NCI-H2081 (cell line): ENCODE measurements at regions not wholly inside any gene's neighbourhood (a gene's known extent, or its start where the extent isn't known, plus 50 kb on each side); places are given as distances from the start of the nearest gene placed in this dataset.
"Not testable (repeated sequence)": the region's sequence is repeated elsewhere in the genome, so short reads cannot be mapped to it uniquely, and the experiment has no call there.

Experiments
- DNase-seq, 2 experiments: peaks; one replicate each; lab custom pipeline; 2025; lab: John Stamatoyannopoulos, UW

DNA sequence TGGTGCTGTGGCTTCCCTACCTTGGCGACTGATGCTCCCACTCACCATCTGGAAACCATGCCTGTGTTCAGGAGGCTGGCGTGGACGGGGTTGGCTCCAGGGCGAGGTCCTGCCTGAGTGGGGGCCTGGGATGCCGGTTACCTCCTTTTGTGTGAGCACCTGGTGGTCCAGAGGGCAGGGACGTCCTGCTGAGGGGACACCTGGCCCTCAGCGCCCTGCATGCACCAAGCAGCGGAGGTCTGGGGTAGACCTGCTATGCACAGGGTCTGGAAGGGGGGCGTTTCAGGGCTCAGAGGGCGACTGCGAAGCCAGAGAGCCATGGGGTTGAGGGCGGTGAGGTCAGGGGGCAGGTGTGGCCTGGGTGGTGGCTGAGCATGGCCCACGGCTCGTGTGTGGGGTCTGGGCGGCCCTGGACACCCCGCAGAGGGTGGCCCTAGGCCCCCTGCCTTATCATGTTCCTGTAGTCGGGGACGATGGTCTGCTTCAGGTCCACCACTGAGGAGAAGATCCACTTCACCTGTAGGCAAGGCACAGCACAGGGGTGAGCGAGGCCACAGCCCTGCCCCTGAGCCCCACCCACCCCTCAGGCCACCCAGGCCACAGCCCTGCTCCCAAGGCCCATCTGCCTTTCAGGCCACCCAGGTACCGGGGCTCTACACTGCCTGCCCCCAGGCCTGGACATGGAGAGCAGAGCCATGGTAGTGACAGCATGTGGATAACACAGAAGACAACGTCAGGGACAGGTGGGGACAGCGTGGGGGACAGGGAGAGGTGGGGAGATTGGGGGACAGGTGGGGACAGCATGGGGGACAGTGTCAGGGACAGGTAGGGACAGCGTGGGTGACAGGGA, 95.3 kb downstream of the TMEM121 start:
- DNase-seq, result not testable (repeated sequence)

DNA sequence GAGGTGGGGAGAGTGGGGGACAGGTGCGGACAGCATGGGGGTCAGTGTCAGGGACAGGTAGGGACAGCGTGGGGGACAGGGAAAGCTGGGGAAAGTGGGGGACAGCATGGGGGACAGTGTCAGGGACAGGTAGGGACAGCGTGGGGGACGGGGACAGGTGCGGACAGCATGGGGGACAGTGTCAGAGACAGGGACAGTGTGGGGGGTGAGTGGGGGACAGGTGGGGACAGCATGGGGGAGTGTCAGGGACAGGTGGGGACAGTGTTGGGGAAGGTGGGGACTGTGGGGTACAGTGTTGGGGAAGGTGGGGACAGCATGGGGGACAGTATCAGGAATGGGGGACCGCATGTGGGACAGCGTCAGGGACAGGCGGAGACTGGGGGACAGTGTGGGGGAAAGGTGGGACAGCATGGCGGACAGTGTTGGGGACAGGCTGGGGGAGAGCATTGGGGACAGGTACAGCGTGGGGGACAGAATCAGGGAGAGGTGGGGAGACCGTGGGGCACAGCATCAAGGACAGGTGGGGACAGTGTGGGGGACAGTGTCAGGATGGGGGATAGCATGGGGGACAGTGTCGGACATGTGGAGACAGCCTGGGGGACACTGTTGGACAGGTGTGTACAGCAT, 96.1 kb downstream of the TMEM121 start:
- DNase-seq, result no peak

DNA sequence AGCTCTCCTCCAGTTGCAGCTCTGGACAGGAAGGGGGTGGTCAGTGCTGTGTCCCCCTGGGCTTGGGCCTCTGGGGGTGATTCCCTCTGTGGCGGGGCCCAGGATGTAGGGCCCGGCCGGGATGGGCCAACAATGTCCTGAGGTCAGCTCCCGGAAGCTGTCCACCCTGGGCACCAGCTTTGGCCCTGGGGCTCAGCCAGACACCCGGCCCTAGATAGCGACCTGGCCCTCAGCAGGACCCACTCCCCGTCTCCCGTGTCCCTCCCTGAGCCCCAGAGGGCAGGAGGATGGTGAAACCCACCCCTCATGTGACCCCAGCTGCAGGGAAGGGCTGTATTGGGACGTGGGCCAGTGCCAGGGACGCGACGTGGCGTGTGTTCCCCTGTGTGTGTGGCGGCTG, 96.8 kb downstream of the TMEM121 start:
- not testable (repeated sequence) for DNase-seq

DNA sequence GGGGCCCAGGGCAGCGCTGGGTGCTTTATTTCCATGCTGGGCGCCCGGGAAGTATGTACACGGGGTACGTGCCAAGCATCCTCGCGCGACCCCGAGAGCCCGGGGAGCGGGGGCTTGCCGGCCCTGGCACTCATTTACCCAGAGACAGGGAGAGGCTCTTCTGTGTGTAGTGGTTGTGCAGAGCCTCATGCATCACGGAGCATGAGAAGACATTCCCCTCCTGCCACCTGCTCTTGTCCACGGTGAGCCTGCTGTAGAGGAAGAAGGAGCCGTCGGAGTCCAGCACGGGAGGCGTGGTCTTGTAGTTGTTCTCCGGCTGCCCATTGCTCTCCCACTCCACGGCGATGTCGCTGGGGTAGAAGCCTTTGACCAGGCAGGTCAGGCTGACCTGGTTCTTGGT, 98.0 kb downstream of the TMEM121 start:
- DNase-seq, result not testable (repeated sequence)

DNA sequence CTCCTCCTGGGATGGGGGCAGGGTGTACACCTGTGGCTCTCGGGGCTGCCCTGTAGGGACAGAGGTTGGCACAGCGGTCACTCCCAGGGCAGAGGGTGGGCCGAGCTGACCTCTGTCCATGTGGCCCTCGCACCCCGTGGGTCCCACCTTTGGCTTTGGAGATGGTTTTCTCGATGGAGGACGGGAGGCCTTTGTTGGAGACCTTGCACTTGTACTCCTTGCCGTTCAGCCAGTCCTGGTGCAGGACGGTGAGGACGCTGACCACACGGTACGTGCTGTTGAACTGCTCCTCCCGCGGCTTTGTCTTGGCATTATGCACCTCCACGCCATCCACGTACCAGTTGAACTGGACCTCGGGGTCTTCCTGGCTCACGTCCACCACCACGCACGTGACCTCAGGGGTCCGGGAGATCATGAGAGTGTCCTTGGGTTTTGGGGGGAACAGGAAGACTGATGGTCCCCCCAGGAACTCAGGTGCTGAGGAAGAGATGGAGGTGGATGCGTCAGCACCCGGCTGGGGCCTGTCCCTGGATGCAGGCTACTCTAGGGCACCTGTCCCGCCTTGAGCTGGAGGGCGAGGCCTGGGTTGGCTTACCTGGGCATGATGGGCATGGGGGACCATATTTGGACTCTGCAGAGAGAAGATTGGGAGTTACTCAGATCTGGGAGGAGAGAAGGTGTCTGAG, 98.5 kb downstream of the TMEM121 start:
- DNase-seq, result not testable (repeated sequence)

DNA sequence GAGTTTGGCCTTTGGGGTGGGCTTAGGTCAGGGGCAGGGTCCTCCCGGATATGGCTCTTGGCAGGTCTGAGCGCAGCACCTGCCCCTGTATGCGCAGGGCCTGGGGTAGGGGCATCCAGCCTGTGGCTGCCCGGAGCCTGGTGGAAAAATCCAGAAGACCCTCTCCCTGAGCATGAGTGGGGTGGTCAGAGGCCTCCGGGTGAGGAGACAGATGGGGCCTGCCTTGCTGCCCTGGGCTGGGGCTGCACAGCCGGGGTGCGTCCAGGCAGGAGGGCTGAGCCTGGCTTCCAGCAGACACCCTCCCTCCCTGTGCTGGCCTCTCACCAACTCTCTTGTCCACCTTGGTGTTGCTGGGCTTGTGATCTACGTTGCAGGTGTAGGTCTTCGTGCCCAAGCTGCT, 99.1 kb downstream of the TMEM121 start:
- not testable (repeated sequence) for DNase-seq

DNA sequence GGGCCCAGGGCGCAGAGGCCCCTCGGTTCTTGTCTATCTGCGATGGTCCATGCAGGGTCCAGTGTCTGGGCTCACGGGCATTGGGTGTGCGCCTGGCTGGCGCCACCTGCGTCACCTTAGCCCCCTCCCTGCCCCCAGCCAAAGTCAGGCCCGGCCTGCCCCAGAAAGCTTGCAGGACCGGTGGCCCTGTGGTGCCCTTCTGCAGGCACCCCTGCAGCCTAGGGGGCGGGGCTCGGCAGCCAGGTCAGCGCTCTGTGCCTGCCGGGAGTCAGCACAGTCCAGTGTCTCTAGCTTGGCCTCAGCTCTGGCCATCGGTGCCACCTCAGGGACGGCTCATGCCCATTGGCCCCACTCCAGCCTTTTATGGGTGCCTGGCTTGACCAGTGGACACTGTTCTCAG, 99.7 kb downstream of the TMEM121 start:
- not testable (repeated sequence) for DNase-seq

DNA sequence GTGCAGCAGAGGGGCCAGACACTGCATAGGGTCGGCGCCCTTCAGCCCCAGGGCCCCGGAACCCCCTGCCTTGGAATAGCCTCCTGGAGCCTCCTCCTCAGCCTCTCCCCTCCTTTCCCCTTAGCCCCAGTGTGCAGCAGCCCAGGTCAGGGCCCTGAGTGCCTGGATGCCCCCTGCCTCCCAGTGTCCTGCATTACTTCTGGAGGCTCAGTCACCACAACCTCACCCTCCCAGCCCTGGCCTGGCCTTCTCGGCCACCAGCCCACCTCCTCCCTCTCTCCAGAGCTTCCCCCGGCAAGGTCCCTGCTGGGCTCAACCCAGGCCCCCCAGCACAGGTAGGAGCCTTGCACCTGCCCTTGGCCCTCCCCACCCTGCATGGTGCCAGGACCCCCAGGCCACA, 100.3 kb downstream of the TMEM121 start:
- DNase-seq, result not testable (repeated sequence)

DNA sequence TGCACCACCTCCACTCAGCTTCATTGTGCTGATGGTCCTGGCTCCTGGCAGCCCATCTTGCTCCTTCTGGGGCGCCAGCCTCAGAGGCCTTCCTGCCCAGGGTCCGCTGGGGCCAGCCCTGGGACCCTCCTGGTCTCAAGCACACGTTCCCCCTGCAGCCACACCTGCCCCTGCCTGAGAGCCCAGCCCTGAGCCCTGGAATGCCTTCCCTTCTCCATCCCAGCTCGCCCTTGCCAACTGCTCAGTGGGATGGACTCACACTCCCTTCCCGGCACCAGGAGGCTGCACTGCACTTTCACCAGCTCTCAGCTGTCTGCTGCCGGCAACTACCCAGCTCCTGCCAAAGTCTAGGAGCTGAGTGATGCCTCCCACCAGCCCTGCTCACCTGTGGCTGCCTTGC, 100.9 kb downstream of the TMEM121 start:
- DNase-seq, result not testable (repeated sequence)

DNA sequence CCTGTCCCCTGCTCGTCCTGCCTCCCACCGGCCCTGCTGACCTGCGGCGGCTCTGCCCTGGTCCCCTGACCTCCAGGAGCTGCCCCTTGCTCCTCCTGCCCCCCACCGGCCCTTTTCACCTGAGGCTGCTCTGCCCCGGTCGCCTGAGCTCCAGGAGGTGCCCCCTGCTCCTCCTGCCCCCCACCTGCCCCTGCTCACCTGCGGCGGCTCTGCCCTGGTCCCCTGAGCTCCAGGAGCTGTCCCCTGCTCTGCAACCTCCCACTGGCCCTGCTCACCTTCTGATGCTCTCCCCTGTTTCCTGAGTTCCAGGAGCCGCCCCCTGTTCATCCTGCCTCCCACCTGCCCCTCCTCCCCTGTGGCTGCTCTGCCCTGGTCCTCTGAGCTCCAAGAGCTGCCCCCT, 101.3 kb downstream of the TMEM121 start:
- no peak for DNase-seq

DNA sequence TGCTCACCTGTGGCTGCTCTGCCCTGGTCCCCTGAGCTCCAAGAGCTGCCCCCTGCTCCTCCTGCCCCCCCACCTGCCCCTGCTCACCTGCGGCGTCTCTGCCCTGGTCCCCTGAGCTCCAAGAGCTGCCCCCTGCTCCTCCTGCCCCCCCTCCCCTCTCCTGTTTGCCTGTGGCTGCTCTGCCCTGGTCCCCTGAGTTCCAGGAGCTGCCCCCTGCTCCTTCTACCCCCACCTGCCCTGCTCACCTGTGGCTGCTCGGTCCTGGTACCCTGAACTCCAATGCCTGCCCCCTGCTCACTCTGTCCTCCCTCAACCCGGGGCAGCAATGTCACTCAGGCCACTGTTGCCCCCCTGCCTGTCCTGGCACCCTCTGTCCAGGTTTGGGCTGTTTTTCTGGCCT, 101.7 kb downstream of the TMEM121 start:
- not testable (repeated sequence) for DNase-seq

DNA sequence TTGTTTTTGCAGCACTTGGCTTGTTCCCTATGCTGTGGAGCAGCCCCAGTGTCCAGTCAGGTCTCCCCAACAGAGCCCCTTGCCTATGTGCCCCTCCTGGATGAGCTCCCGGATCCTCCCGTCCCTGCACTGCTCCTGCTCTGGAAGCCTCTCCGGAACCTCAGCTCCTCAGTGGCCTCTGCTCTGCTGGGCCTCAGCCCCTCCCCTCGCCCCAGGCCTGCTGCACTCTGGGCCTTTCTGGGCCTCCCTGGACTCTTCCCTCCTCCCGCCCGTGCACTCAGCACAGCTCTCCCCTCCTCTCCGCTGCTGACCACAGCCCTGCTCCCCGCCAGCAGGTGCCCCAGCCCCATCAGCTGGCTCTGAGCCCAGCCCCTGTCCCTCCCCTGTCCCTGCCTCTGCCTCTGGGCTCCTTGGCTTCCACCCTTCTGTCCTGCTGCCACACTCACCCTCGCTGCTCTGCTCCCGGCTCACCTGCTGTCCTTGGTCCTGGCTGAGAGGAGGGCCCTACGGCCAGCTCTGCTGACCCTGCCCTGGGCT, 102.2 kb downstream of the TMEM121 start:
- DNase-seq, result not testable (repeated sequence)

DNA sequence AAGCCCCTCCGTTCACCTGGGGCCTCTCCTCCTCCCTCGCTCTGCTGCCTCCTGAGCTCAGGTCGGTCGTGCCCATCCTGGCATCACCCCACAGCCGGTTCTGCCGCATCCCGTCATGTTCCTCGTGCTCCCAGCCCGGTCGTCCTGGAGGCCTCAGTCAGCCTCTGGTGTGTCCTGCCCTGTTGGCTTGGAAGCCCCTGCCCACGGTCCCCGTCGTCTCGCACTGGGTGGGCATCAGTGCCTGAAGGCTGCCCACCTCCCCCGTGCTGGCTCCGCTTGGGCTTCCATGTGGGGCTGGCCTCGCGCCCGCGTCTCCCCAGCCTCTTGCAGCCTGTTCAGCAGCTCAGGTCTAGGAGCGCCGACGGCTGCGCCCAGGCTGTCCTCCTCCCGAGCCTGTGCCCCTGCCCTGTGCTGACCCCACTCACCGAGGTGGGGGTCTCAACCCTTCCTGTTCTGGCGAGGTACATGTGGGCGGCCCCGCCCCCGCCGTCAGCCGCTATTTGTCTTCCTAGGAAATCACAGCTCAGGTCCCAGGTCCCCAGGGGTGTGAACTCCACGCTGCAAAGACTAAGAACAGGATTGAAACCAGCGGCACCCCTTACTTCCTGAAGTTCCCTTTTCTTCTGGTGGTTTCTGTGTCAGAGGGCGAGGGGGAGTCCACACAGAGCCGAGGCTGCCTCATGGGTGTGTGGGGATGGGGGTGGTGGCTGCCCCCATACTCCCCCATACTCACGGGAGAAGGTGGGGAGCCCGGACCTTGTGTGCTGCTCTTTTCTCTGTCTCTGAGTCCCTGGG, 102.9 kb downstream of the TMEM121 start:
- not testable (repeated sequence) for DNase-seq

DNA sequence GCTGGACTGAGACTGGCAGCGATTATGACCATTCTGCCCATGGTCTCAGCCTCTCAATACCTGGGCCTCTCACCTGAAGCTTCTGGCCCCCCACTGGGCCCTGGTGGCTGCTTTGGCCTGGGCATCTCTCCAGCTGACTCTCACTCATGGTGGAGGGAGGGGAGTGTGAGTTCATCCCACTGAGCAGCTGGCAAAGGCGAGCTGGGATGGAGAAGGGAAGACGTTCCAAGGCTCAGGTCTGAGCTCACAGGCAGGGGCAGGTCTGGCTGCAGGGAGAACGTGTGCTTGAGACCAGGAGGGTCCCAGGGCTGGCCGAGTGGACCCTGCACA, 103.5 kb downstream of the TMEM121 start:
- no peak for DNase-seq

DNA sequence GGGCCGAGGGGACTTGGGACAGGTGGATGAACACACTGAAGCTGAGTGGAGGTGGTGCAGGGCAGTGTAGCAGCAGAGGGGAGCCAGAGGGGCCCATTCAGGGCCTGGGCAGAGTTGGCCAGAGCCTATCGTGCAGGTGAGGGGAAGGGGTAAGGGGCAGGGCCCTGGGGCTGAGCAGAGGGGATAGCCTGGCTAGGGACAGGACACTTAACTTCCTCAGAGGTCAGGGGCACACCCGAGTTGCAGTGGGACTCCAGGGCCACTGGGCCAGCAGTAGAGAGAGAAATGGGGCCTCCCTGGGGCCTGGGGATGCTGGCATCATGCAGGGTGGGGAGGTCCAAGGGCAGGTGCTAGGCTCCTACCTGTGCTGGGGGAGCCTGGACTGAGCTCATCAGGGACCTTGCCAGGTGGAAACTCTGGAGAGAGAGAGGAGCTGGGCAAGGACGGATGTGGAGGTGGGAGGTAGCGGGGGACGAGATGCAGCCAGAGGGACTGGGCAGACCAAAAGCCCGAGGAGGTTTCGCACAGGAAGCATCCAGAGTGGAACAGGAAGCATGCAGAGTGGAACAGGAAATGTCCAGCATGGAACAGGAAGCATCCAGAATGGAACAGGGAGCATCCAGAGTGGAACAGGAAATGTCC, 104.0 kb downstream of the TMEM121 start:
- DNase-seq, result not testable (repeated sequence)

DNA sequence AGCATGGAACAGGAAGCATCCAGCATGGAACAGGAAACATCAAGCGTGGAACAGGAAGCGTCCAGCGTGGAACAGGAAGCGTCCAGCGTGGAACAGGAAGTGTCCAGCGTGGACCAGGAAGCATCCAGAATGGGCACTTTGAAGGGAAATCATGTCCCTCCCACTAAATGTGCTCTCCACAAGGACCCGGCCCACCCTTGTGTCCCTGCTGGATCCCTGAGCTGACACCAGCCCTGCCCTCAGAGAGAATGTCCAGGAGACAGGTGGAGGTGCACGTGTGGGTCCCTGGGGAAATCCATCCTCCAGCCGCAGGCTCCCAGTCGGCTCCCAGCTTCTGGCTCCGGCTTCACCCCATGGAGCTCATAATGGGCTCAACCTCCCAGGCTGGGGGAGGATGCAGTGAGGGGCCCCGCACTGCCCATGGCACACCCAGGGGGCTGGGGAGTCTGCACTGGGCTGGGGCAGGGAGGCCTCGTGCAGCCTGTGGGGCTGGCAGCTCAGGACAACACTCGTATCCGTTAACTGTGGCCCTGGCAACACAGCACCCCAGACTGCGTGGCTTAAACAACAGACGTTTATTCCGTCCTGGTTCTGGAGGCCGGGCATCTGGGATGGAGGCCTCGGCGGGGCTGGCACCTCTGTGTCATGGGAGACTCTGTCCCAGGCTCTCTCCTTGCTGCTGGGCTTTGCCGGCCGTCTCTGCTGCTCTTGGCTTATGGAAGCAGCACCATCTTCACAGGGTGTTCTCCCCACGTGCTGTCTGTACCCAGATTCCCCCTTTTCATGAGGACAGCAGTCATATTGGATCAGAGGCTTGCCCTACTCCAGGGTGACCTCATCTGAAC, 104.8 kb downstream of the TMEM121 start:
- not testable (repeated sequence) for DNase-seq

DNA sequence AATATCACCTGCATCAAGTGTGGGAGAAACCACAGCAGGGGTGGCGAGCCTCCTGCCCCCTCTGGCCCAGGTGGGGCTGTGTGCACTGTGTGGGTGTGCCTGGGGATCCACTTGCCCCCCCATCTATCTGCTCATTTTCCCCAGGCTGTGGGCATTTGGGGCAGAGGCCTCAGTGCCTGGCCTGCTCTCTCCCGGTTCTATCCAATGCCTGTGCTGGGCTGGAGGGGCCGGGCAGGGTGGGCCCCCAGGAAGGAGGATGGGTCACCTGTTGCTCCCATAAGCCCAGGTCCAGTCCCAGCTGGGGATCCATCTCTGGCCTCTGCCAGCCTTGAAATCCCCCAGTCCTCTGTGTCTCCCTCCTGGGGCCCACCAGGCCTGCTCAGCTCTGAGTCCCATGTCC, 105.6 kb downstream of the TMEM121 start:
- DNase-seq, result no peak

DNA sequence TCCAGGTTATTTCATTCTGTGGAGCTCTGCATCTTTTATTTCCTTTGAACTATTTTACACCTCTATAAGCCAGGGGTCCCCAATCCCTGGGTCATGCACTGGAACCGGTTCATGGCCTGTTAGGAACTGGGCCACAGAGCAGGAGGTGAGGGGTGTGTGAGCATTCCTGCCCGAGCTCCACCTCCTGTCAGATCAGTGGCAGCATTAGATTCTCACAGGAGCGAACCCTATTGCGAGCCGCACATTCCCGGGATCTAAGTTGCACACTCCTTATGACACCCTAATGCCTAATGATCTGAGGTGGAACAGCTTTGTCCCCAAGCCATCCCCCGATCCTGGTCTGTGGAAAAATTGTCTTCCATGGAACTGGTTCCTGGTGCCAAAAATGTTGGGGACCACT, 107.2 kb downstream of the TMEM121 start:
- DNase-seq, result not testable (repeated sequence)

DNA sequence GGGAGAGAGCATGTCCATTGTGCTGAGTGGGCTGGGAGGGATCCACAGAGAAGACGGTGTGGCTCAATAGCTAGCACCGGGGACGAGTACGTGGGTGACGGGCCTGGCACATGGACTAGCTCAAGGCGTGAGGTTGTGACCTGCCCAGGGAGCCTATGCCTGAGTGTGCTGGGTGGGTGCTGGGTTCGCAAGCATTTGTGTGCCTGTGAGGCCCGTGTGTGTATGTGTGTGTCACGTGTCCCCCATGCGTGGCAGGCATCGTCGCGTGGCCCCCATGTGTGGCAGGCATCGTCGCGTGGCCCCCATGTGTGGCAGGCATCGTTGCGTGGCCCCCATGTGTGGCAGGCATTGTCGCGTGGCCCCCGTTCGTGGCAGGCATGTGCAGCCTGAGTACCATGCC, 109.2 kb downstream of the TMEM121 start:
- DNase-seq, result no peak

DNA sequence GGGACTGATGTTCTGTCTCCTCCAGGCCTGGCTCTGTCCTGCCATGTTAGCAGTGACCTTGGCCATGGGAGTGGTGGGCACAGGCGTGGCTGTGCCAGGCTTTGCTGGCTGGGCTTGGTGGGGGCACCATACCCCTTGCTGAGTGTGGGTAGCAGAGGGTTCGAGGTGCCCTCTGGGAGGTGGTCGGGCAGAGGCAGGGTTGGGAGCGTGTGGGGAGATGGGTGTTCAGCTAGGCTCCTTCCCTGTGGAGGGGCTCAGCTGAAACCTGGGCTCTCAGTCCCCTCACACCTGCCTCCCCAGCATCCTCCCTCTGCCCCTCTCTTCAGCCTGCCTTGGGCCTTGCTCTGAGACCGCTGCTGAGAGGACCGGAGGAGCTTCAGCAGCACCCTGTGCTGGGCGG, 109.6 kb downstream of the TMEM121 start:
- not testable (repeated sequence) for DNase-seq
